ENCODE measurements at regions not wholly inside any gene's neighbourhood (a gene's known extent, or its start where the extent isn't known, plus 50 kb on each side); places are given as distances from the start of the nearest gene placed in this dataset.

GRCh38 chr14:98937021-98937420 is 335.0 kb downstream of the BCL11B start:
- Histone ChIP-seq H3K9ac (ENCODE audit: insufficient read depth in 1 of 2, low read length in 2 of 2) (no peak overlapping the region), H3K36me3 (ENCODE audit: control insufficient read depth in 4 of 4, insufficient read depth in 4 of 4, low read length in 4 of 4) (no peaks in the 10 kb centered on the region), H3K4me1 (ENCODE audit: control insufficient read depth in 5 of 5, insufficient read depth in 5 of 5, low read length in 5 of 5) (peaks cover 0 to 4% (median 0%) of the 10 kb centered on the region in 5 donors), H3K27me3 (ENCODE audit: control insufficient read depth in 3 of 3, insufficient read depth in 3 of 3, low read length in 2 of 3) (no peaks in the 10 kb centered on the region), H3K4me3 (no peak overlapping the region), H3K27ac (ENCODE audit: low read depth in 1 of 2, low read length in 1 of 2) (no peak overlapping the region), H3K9me3 (ENCODE audit: control insufficient read depth in 4 of 4, insufficient read depth in 3 of 4, low read length in 3 of 4) (peaks cover 0 to 2% (median 0%) of the 10 kb centered on the region in 4 donors)
- no peak for ATAC-seq (ENCODE audit: insufficient read depth, low FRiP score)
- no peak for DNase-seq
- WGBS, 2 donors: 80 to 94% methylated on average over 1 of the region's 1 CpG
- TF ChIP-seq CTCF (IDR thresholded peaks at IDR 0.05; ENCODE audit: control extremely low read depth, extremely low read depth): no peak

- no peak for TF ChIP-seq CTCF (IDR thresholded peaks at IDR 0.05; ENCODE audit: control extremely low read depth, extremely low read depth)
- Histone ChIP-seq H3K4me3 (no peak overlapping the region), H3K36me3 (ENCODE audit: control insufficient read depth in 4 of 4, insufficient read depth in 4 of 4, low read length in 4 of 4) (no peaks in the 10 kb centered on the region), H3K9ac (ENCODE audit: insufficient read depth in 1 of 2, low read length in 2 of 2) (no peak overlapping the region), H3K27ac (ENCODE audit: low read depth in 1 of 2, low read length in 1 of 2) (no peak overlapping the region), H3K4me1 (ENCODE audit: control insufficient read depth in 5 of 5, insufficient read depth in 5 of 5, low read length in 5 of 5) (no peaks in the 10 kb centered on the region), H3K27me3 (ENCODE audit: control insufficient read depth in 3 of 3, insufficient read depth in 3 of 3, low read length in 2 of 3) (no peaks in the 10 kb centered on the region), H3K9me3 (ENCODE audit: control insufficient read depth in 4 of 4, insufficient read depth in 3 of 4, low read length in 3 of 4) (peaks cover 0 to 2% (median 0%) of the 10 kb centered on the region in 4 donors)
- ATAC-seq (ENCODE audit: insufficient read depth, low FRiP score): no peak
- 92 to 94% methylated on average over 6 of the region's 6 CpGs for WGBS, 2 donors
- no peak for DNase-seq
Measured at GRCh38 chr14:98937712-98938505, 334.1 kb downstream of the BCL11B start.

- Histone ChIP-seq H3K9me3 (ENCODE audit: control insufficient read depth in 4 of 4, insufficient read depth in 3 of 4, low read length in 3 of 4) (peaks cover 0 to 2% (median 0%) of the 10 kb centered on the region in 4 donors), H3K4me3 (no peak overlapping the region), H3K27ac (ENCODE audit: low read depth in 1 of 2, low read length in 1 of 2) (no peak overlapping the region), H3K9ac (ENCODE audit: insufficient read depth in 1 of 2, low read length in 2 of 2) (no peak overlapping the region), H3K27me3 (ENCODE audit: control insufficient read depth in 3 of 3, insufficient read depth in 3 of 3, low read length in 2 of 3) (no peaks in the 10 kb centered on the region), H3K36me3 (ENCODE audit: control insufficient read depth in 4 of 4, insufficient read depth in 4 of 4, low read length in 4 of 4) (no peaks in the 10 kb centered on the region), H3K4me1 (ENCODE audit: control insufficient read depth in 5 of 5, insufficient read depth in 5 of 5, low read length in 5 of 5) (peaks cover 0 to 9% (median 0%) of the 10 kb centered on the region in 5 donors)
- no peak for TF ChIP-seq CTCF (IDR thresholded peaks at IDR 0.05; ENCODE audit: control extremely low read depth, extremely low read depth)
- DNase-seq (no peak), ATAC-seq (ENCODE audit: insufficient read depth, low FRiP score) (no peak)
- 88% methylated on average over 5 of the region's 5 CpGs for WGBS, 2 donors
Measured at GRCh38 chr14:98940693-98941437, 331.1 kb downstream of the BCL11B start.

All from lung (tissue), 11 donors.